ENCODE measurements at regions not wholly inside any gene's neighbourhood (a gene's known extent, or its start where the extent isn't known, plus 50 kb on each side); places are given as distances from the start of the nearest gene placed in this dataset.
A peak's percentile ranks its signal among the peaks of the same experiment; 100 is the strongest.

DNA sequence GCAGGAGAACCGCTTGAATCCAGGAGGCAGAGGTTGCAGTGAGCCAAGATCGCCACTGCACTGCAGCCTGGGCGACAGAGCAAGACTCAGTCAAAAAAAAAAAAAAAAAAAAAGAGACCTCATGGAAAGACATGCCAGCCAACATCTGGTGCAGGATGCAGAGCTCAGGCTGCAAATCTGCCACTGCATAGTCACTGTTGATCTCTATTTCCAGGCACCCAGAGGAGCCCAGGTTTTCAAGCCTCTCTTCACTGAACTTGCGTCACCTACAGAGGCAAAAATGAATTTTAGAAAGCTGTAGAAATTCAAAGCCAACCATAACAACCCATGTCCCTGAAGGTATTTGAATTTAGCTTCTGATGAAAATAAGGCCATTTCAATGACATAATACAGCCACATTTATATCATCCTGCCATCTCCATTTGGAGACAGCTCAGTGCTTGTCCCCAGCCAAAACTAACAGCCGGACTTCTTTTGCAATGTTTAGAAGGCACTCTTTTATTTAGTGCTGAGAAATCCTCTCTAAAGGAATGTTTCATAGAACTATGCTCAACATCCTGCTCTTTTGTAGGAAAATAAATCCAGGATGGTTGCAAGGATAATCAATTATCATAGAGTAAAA is 113.3 kb downstream of the SNX18 start:
- Mint-ChIP-seq H3K27ac (no peak overlapping the region), H3K9me3 (peaks cover 0 to 15% (median 2%) of the 10 kb centered on the region in 7 donors), H3K4me1 (peaks cover 13 to 18% (median 14%) of the 10 kb centered on the region in 3 donors), H3K4me3 (no peak overlapping the region), H3K36me3 (no peaks in the 10 kb centered on the region), H3K27me3 (no peaks in the 10 kb centered on the region)
- ATAC-seq (ENCODE audit: low read depth in 2 of 2) (no peak), DNase-seq (no peak)

DNA sequence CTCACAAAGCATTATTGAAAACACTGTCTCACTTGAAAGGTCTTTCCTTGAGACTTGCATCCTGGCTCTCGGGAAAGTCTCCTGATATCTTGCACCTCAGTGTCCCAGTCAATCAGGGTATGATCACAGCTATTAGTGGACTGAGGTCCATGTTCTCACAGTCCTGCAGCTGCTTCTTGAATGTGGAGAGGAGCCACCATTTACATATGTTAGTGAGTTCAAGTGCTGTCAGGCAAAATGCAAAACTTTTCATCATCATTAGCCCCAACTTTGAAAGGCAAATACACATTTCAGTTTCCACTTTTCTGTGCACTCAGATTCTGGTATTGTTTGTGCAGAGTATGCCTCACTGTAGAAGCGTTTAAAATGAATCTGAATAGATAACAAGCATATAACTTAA is 111.6 kb downstream of the SNX18 start:
- Mint-ChIP-seq H3K9me3 (peaks cover 0 to 15% (median 2%) of the 10 kb centered on the region in 7 donors), H3K27me3 (no peaks in the 10 kb centered on the region), H3K27ac (peak overlapping the region in 1 of 6 donors; percentile 38), H3K4me1 (peaks cover 23 to 32% (median 31%) of the 10 kb centered on the region in 3 donors), H3K4me3 (peak overlapping the region in 1 of 8 donors; percentile 42), H3K36me3 (no peaks in the 10 kb centered on the region)
- DNase-seq (no peak), ATAC-seq (ENCODE audit: low read depth in 2 of 2) (no peak)

DNA sequence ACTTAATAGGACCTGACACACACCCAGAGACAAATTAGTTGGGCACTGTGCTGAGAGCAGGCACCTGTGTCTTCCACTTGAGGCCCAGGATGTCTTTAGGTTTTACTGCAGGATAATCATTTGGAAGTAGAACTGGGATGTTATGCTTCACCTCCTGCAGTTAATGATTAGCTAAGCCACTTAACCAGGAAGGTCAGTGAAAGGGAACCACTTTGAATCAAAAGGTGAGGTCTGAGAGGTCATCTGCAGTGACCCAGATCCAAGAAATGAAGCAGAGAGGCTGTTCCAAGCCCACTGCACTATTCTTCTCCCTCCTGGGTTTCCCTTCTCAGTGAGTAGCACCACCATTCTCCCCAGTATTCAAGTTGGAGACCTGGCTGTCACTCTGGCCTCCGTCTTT is 110.5 kb downstream of the SNX18 start:
- Mint-ChIP-seq H3K27ac (peak overlapping the region in 1 of 6 donors; percentile 92), H3K4me1 (peaks cover 30 to 43% (median 38%) of the 10 kb centered on the region in 3 donors), H3K27me3 (no peaks in the 10 kb centered on the region), H3K4me3 (no peak overlapping the region), H3K9me3 (peaks cover 0 to 15% (median 2%) of the 10 kb centered on the region in 7 donors), H3K36me3 (no peaks in the 10 kb centered on the region)
- ATAC-seq (ENCODE audit: low read depth in 2 of 2) (no peak), DNase-seq (no peak)

DNA sequence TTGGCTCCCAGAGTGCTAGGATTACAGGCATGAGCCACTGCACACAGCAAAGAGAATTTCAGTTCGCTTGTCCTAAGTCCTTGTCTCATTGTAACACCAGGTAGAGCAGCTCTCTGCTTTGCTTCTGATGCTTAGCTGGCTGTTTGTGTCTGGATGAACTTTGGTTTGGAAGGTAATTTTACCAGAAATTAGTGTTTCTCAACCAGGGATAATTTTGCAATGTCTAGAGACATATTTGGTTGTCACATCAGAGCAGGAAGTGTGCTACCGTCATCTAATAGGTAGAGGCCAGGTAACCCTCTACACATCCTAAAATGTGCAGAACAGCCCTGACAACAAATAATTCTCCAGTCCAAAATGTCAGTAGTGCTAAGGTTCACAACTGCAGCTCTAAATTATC is 108.8 kb downstream of the SNX18 start:
- Mint-ChIP-seq H3K27me3 (no peaks in the 10 kb centered on the region), H3K36me3 (no peaks in the 10 kb centered on the region), H3K4me3 (no peak overlapping the region), H3K27ac (no peak overlapping the region), H3K4me1 (peaks cover 32 to 44% (median 39%) of the 10 kb centered on the region in 3 donors), H3K9me3 (peaks cover 0 to 15% (median 2%) of the 10 kb centered on the region in 7 donors)
- DNase-seq (no peak), ATAC-seq (ENCODE audit: low read depth in 2 of 2) (no peak)

DNA sequence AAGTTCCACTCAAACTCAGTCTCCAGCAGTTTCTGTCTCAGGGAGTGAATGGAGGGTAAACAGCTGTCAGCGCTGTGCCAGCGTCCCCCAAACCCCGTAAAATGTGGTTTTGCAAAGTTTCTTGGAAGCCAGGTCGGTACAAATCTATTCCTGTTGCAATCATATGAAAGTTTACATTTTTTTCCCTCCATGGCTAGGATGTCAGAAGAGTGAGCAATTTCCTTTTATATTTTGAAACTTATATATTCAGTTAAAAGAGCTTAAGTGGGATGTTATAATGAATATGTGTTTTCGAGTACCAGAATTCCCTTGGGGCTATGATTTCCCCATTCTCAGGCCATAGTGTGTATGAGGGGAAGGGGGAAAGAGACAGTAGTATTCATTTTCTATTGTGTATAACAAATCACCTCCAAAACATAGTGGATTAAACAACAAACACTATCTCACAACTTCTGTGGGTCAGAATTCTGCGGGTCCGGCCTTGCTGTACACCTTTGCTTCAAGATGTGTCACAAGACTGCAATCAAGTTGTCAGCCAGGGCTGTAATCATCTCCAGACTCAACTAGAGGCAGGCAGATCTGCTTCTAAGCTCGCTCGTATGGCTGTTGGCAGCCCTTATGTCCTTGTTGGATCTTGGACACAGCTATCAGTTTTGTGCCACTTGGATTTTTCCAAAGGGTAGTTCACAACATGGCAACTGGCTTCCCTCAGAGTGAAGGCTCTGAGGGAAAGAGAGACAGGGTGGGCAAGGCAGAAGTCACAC is 107.4 kb downstream of the SNX18 start:
- peak; percentile 10 for DNase-seq
- peak overlapping the region in 3 of 8 donors; percentile 64 to 67 (median 66) for H3K4me3 Mint-ChIP-seq
- no peaks in the 10 kb centered on the region for H3K36me3 Mint-ChIP-seq
- peaks cover 36 to 54% (median 50%) of the 10 kb centered on the region in 3 donors for H3K4me1 Mint-ChIP-seq
- no peaks in the 10 kb centered on the region for H3K27me3 Mint-ChIP-seq
- peak overlapping the region in 2 of 6 donors; percentile 51 to 73 for H3K27ac Mint-ChIP-seq
- peak; percentile 55 to 66 for ATAC-seq (ENCODE audit: low read depth in 2 of 2)
- H3K9me3 Mint-ChIP-seq = peaks cover 0 to 11% (median 1%) of the 10 kb centered on the region in 7 donors

DNA sequence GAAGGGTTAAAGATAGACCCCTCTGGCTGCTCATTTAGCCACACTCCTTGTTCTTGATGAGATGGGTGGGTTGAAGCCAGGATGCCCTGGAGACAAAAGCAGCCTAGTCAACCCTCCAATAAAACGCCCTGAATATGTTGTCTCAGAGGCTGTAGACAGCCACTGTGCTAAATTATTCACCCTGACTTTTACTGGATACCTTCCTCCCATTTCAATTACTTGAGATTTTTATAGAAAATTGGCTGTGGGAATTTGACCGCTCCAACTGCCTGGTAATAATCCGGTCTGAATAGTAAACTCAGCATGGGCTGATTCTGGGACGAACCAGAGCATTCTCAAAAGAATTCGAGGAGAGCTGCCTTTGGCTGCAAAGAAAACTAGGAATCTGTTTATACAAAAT is 104.2 kb downstream of the SNX18 start:
- Mint-ChIP-seq H3K27ac (no peak overlapping the region), H3K4me3 (no peak overlapping the region), H3K4me1 (peaks cover 35 to 67% (median 59%) of the 10 kb centered on the region in 3 donors), H3K9me3 (peaks cover 0 to 10% (median 8%) of the 10 kb centered on the region in 7 donors), H3K36me3 (no peaks in the 10 kb centered on the region), H3K27me3 (no peaks in the 10 kb centered on the region)
- DNase-seq (no peak), ATAC-seq (ENCODE audit: low read depth in 2 of 2) (no peak)

DNA sequence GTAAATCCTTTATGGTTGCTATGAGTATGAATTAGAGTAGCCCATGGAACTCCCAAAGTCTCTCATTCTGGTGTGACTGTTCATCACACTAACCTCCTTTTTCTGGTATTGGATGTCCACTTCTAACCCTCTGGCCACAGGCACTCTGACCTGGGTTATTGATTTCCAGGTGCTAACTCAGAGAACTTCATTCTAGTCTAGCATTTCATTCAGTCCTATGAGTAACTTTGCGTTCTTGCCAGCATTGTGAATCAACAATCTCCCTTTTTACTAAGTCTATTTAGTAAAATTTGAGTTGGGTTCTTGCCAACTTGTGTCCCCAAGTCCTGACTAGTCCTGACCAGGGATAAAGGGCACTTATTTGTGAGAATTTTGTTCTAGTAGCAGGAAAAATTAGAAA is 103.5 kb downstream of the SNX18 start:
- no peaks in the 10 kb centered on the region for H3K27me3 Mint-ChIP-seq
- H3K9me3 Mint-ChIP-seq = peaks cover 0 to 10% (median 8%) of the 10 kb centered on the region in 7 donors
- ATAC-seq (ENCODE audit: low read depth in 2 of 2) (no peak), DNase-seq (no peak)
- H3K36me3 Mint-ChIP-seq = no peaks in the 10 kb centered on the region
- no peak overlapping the region for H3K27ac Mint-ChIP-seq
- peaks cover 30 to 66% (median 62%) of the 10 kb centered on the region in 3 donors for H3K4me1 Mint-ChIP-seq
- H3K4me3 Mint-ChIP-seq = no peak overlapping the region

DNA sequence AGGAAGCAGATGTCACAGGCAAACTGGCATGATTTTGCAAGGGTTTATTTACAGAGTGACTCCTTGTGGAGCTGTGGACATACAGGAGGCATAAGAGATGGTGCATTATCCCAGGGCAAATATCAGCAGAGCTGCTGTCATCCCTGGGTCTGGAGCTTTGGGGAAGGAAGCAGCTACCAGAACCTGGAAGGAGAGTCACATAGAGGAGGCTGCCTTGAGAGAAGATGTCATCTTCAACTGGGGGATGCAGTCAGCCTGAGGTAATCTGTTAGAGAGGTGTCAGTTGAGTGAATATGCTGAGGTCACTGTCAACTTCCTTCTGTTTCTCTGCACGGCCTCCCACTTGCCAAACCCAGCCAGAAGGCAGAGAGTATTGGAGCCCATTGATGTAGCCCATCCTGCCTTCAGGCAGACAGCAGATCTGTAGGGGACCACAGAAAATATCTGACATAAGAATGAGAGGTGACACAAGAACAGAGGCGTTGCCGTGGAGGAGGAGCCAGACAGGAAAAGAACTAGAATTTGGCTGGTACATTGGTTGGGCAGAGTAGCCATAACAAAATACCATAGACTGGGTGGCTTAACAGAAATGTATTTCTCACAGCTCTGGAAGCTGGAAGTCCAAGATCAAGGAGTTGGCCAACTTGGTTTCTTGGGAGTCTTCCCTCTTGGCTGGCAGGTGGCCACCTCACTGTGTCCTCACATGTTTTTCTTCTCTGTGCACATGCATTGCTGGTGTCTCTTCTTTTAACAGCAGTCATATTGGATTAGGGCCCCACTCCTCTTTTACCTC is 102.8 kb downstream of the SNX18 start:
- Mint-ChIP-seq H3K4me3 (no peak overlapping the region), H3K9me3 (peaks cover 0 to 10% (median 8%) of the 10 kb centered on the region in 7 donors), H3K27me3 (no peaks in the 10 kb centered on the region), H3K36me3 (no peaks in the 10 kb centered on the region), H3K4me1 (peaks cover 35 to 71% (median 65%) of the 10 kb centered on the region in 3 donors), H3K27ac (no peak overlapping the region)
- DNase-seq (no peak), ATAC-seq (ENCODE audit: low read depth in 2 of 2) (peak; percentile 63 to 65)

DNA sequence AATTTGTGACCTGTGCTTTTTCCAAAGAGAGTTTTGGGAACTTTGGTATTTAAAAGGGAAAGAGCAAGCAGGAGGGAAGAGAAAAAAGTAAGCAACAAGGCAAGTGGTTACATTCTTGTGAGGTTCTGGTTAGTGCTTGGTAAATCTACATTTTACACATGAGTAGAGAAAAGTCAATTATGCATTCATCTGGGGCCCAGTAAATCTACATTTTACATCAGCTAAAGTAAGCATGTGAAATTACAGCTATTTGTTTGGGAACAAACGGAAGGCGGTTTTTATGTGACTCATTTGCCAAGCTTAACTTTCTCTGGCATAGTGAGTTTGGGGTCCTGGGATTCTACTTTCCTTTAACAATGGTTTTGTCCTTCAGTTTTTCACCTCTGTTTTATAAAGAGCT is 102.2 kb downstream of the SNX18 start:
- Mint-ChIP-seq H3K4me1 (peaks cover 32 to 69% (median 65%) of the 10 kb centered on the region in 3 donors), H3K27me3 (no peaks in the 10 kb centered on the region), H3K4me3 (no peak overlapping the region), H3K36me3 (no peaks in the 10 kb centered on the region), H3K9me3 (peaks cover 0 to 10% (median 8%) of the 10 kb centered on the region in 7 donors), H3K27ac (peak overlapping the region in 1 of 6 donors; percentile 86)
- ATAC-seq (ENCODE audit: low read depth in 2 of 2) (no peak), DNase-seq (no peak)

DNA sequence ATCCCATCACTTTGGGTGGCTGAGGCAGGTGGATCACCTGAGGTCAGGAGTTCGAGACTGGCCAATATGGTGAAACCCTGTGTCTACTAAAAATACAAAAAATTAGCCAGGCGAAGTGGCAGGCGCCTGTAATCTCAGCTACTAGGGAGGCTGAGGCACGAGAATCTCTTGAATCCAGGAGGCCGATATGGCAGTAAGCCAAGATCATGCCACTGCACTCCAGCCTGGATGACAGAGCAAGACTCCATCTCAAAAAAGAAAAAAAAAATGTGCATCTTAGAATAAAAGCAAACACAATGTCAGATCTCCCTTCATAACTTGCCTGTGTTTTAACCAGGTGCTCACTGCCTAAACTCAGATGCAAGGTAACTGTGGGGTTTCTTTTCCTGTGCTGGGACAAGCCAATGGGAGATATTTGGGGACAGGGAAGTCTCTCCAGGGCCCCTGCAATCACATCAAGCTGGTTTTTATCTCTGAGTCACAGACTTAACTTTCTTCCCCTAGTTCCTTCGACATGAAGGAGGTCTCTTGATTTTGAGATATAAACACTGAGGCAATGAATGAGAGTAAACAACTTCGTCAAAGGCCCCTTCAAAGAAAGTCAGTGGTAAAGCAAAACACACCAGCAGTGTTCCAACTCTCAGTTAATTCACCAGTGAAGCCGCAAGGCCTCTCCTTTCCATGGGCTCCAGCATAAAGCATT is 99.1 kb downstream of the SNX18 start:
- no peak for DNase-seq
- ATAC-seq (ENCODE audit: low read depth in 2 of 2) = no peak
- Mint-ChIP-seq H3K27me3 (no peaks in the 10 kb centered on the region), H3K27ac (peak overlapping the region in 3 of 6 donors; percentile 13 to 62 (median 20)), H3K4me1 (peaks cover 31 to 76% (median 75%) of the 10 kb centered on the region in 3 donors), H3K9me3 (peaks cover 0 to 10% (median 8%) of the 10 kb centered on the region in 7 donors), H3K4me3 (peak overlapping the region in 1 of 8 donors; percentile 29), H3K36me3 (no peaks in the 10 kb centered on the region)

DNA sequence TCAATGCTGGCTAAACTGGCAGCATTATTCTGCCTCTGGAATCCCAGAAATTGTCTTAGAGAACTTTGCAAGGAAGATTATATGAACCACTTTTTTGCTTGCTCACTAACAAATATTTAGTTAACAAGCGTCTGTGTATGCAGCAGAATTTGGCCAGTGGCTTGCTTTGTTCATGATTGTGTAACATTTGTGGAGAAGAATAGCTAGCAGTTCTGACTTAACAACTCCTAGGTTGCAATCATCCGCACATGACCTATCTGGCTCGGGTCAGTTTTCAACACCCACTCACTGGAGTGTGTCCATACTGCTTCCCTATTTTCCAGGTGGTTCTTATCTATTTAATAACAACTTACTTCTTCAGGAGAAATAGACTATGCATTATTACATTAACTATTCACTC is 98.5 kb downstream of the SNX18 start:
- H3K4me3 Mint-ChIP-seq = no peak overlapping the region
- H3K9me3 Mint-ChIP-seq = peaks cover 0 to 10% (median 8%) of the 10 kb centered on the region in 7 donors
- peaks cover 38 to 82% (median 81%) of the 10 kb centered on the region in 3 donors for H3K4me1 Mint-ChIP-seq
- no peaks in the 10 kb centered on the region for H3K27me3 Mint-ChIP-seq
- no peak for DNase-seq
- H3K27ac Mint-ChIP-seq = no peak overlapping the region
- ATAC-seq (ENCODE audit: low read depth in 2 of 2) = no peak
- H3K36me3 Mint-ChIP-seq = no peaks in the 10 kb centered on the region

DNA sequence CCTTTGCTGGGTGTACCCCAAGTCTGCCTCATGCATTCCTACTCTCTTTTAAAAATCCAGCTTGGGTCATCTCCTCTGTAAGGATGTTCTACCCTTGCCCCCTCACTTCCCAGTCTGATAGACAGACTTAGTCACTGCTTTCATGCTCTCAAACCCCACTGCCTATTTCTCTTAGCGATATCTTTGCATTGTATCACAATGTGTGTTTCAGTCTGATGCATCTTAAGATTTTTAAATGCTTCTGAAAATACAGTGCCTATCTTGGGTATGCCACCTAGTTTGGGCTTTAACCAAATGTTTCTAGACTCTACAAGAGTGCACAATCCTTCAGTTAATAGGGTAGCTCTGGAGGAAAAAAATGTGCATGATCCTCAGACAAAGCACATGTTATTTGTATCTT is 97.8 kb downstream of the SNX18 start:
- Mint-ChIP-seq H3K4me3 (no peak overlapping the region), H3K27ac (peak overlapping the region in 3 of 6 donors; percentile 0 to 57 (median 7)), H3K27me3 (no peaks in the 10 kb centered on the region), H3K4me1 (peaks cover 44 to 82% (median 82%) of the 10 kb centered on the region in 3 donors), H3K36me3 (no peaks in the 10 kb centered on the region), H3K9me3 (peaks cover 0 to 11% (median 8%) of the 10 kb centered on the region in 7 donors)
- DNase-seq (no peak), ATAC-seq (ENCODE audit: low read depth in 2 of 2) (no peak)

DNA sequence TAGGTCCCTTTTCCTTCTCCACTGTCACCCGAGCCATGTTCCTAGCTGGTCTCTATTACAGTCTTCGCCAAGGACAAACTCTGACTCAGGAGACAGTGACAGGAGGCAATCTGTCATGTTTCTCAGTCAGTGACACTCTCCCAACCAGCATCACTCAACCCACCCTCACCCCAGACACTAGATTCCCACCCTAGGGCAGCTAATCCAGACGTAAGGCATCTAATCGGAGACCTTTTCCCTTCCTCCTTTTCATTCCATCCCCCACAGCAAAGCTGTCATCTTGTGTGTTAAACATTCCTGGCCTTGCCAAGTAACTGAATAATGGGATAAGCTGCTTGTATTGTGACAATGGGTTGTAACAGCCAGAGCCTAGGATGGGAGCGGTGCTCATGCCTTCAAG is 95.2 kb downstream of the SNX18 start:
- Mint-ChIP-seq H3K36me3 (peaks cover 0 to 7% of the 10 kb centered on the region in 2 donors), H3K4me1 (peaks cover 49 to 81% (median 78%) of the 10 kb centered on the region in 3 donors), H3K27ac (peak overlapping the region in 2 of 6 donors; percentile 54 to 69), H3K9me3 (peaks cover 4 to 13% (median 8%) of the 10 kb centered on the region in 7 donors), H3K27me3 (no peaks in the 10 kb centered on the region), H3K4me3 (no peak overlapping the region)
- ATAC-seq (ENCODE audit: low read depth in 2 of 2) (no peak), DNase-seq (no peak)
